IMR-90 (cell line): ENCODE measurements at regions not wholly inside any gene's neighbourhood (a gene's known extent, or its start where the extent isn't known, plus 50 kb on each side); places are given as distances from the start of the nearest gene placed in this dataset.

Experiments
- ATAC-seq: fragments of 200-7000 bp; cut with Tn5 transposase; 2 replicates; pipeline ENCODE4 v1.9.1; 2020; ENCODE audit warnings: low read depth, mild to moderate bottlenecking, moderate library complexity
- BruUV-seq: library from RNA; stranded (reverse); fragments of 400-500 nt; replicated peaks from 2 replicates; lab custom pipeline; 2021; lab: Mats Ljungman, UMichigan
- CTCF ChIA-PET: fragments of 300-600 bp; formaldehyde crosslinking; extraction: SDS; loops from one replicate; lab custom pipeline; 2021; ENCODE audit warnings: antibody characterized with exemption; lab: Yijun Ruan, JAX
- POLR2A ChIA-PET: fragments of 300-600 bp; sonication (Branson Sonifier 250); formaldehyde crosslinking; loops from one replicate; lab custom pipeline; 2022; ENCODE audit warnings: antibody characterized with exemption; ENCODE audit not compliant: unreplicated experiment; lab: Charles Lee
- DNase-seq: peaks from one replicate; pipeline ENCODE4 v3.0.0; 2013
- H2AFZ ChIP-seq: replicated peaks from 2 replicates; pipeline ENCODE3; 2013; ENCODE audit warnings: low read length, mild to moderate bottlenecking; ENCODE audit not compliant: poor library complexity
- H2AK5ac ChIP-seq: 2 replicates; pipeline ENCODE4 v1.6.1; 2013; ENCODE audit warnings: low read depth, low read length, inconsistent platforms
- H2AK9ac ChIP-seq: replicated peaks from 2 replicates; pipeline ENCODE3; 2013; ENCODE audit warnings: mild to moderate bottlenecking, low read depth, low read length, moderate library complexity; ENCODE audit not compliant: poor library complexity
- H2BK120ac ChIP-seq: 2 replicates; pipeline ENCODE4 v1.6.1; 2013; ENCODE audit warnings: low read depth, low read length, inconsistent platforms
- H2BK15ac ChIP-seq: 3 replicates; pipeline ENCODE4 v1.6.1; 2013; ENCODE audit warnings: low read depth, low read length, inconsistent platforms
- H2BK20ac ChIP-seq: 2 replicates; pipeline ENCODE4 v1.6.1; 2013; ENCODE audit warnings: low read depth, mild to moderate bottlenecking, inconsistent platforms, low read length, moderate library complexity
- H2BK5ac ChIP-seq: 2 replicates; pipeline ENCODE4 v1.6.1; 2013; ENCODE audit warnings: mild to moderate bottlenecking, low read depth, low read length, inconsistent platforms; ENCODE audit not compliant: poor library complexity, severe bottlenecking
- H3K14ac ChIP-seq: replicated peaks from 2 replicates; pipeline ENCODE4 v1.6.1; 2013; ENCODE audit warnings: low read depth, low read length, inconsistent platforms
- H3K18ac ChIP-seq: 2 replicates; pipeline ENCODE4 v1.6.1; 2013; ENCODE audit warnings: low read depth, low read length, control low read depth
- H3K23ac ChIP-seq: 2 replicates; pipeline ENCODE4 v1.6.1; 2013; ENCODE audit warnings: low read depth, low read length, inconsistent platforms
- H3K27ac ChIP-seq: 2 replicates; pipeline ENCODE4 v1.5.1; 2013; ENCODE audit warnings: mild to moderate bottlenecking, control low read depth, low read length; ENCODE audit not compliant: insufficient read depth
- H3K27me3 ChIP-seq: 2 replicates; pipeline ENCODE4 v1.6.1; 2013; ENCODE audit warnings: low read length; ENCODE audit not compliant: control insufficient read depth, insufficient read depth
- H3K36me3 ChIP-seq: 2 replicates; pipeline ENCODE4 v1.6.1; 2013; ENCODE audit warnings: low read length, mixed read lengths; ENCODE audit not compliant: control insufficient read depth, insufficient read depth
- H3K4ac ChIP-seq: 2 replicates; pipeline ENCODE4 v1.6.1; 2013; ENCODE audit warnings: low read depth, low read length, inconsistent platforms
- H3K4me1 ChIP-seq: 2 replicates; pipeline ENCODE4 v1.6.1; 2013; ENCODE audit warnings: low read length, mixed read lengths; ENCODE audit not compliant: control insufficient read depth, insufficient read depth
- H3K4me2 ChIP-seq: 2 replicates; pipeline ENCODE4 v1.6.1; 2013; ENCODE audit warnings: low read depth, mild to moderate bottlenecking, control low read depth, low read length, moderate library complexity
- H3K4me3 ChIP-seq: 2 replicates; pipeline ENCODE4 v1.5.1; 2013; ENCODE audit warnings: low read depth, mild to moderate bottlenecking, control low read depth, low read length, moderate library complexity; ENCODE audit not compliant: insufficient read depth
- H3K56ac ChIP-seq: 2 replicates; pipeline ENCODE4 v1.6.1; 2013; ENCODE audit warnings: low read length, inconsistent platforms; ENCODE audit not compliant: insufficient read depth; ENCODE audit errors: extremely low read depth
- H3K79me1 ChIP-seq, 2 experiments: 2 replicates each; pipeline ENCODE4 v1.6.1; 2013; ENCODE audit warnings: low read length in 2 of 2, inconsistent platforms in 1 of 2, low read depth in 1 of 2
- H3K9ac ChIP-seq: 2 replicates; pipeline ENCODE4 v1.6.1; 2013; ENCODE audit warnings: low read depth, low read length, control low read depth
- H3K9me1 ChIP-seq: 2 replicates; pipeline ENCODE4 v1.6.1; 2013; ENCODE audit warnings: low read length, inconsistent platforms; ENCODE audit not compliant: insufficient read depth
- H3K9me3 ChIP-seq: 2 replicates; pipeline ENCODE4 v1.6.1; 2013; ENCODE audit warnings: low read length; ENCODE audit not compliant: control insufficient read depth, insufficient read depth
- H4K20me1 ChIP-seq: 2 replicates; pipeline ENCODE4 v1.6.1; 2013; ENCODE audit warnings: low read length, inconsistent platforms; ENCODE audit not compliant: insufficient read depth
- H4K5ac ChIP-seq: 2 replicates; pipeline ENCODE4 v1.6.1; 2013; ENCODE audit warnings: mild to moderate bottlenecking, low read depth, low read length, control low read depth
- H4K8ac ChIP-seq, 2 experiments: 2 replicates each; pipeline ENCODE4 v1.6.1; 2013; ENCODE audit warnings: low read depth in 2 of 2, low read length in 2 of 2, control low read depth in 1 of 2, inconsistent platforms in 1 of 2
- H4K91ac ChIP-seq: 2 replicates; pipeline ENCODE4 v1.6.1; 2013; ENCODE audit warnings: low read depth, low read length, inconsistent platforms; ENCODE audit not compliant: insufficient read depth
- BHLHE40 ChIP-seq: fragments of 150-350 bp; IDR thresholded peaks from 2 replicates; pipeline ENCODE4 v1.6.1; 2016; ENCODE audit warnings: mild to moderate bottlenecking, low read depth, low read length
- CEBPB ChIP-seq: IDR thresholded peaks from 2 replicates; pipeline ENCODE4 v1.6.1; 2012; ENCODE audit warnings: low read depth, low read length, improper control_type of control experiment
- CHD1 ChIP-seq: IDR thresholded peaks from 2 replicates; pipeline ENCODE4 v1.6.1; 2012; ENCODE audit warnings: low read depth, low read length, improper control_type of control experiment
- MAFK ChIP-seq: IDR thresholded peaks from 2 replicates; pipeline ENCODE4 v1.6.1; 2012; ENCODE audit warnings: low read depth, low read length, improper control_type of control experiment
- MAZ ChIP-seq: IDR thresholded peaks from 2 replicates; pipeline ENCODE4 v1.6.1; 2012; ENCODE audit warnings: low read depth, mild to moderate bottlenecking, low read length, improper control_type of control experiment, moderate library complexity, borderline replicate concordance
- MXI1 ChIP-seq: IDR thresholded peaks from 2 replicates; pipeline ENCODE4 v1.6.1; 2012; ENCODE audit warnings: low read depth, mild to moderate bottlenecking, low read length, moderate library complexity, borderline replicate concordance
- NFE2L2 ChIP-seq: fragments of 150-350 bp; IDR thresholded peaks from 2 replicates; pipeline ENCODE4 v1.6.1; 2016; ENCODE audit warnings: low read depth, mild to moderate bottlenecking, low read length
- POLR2A ChIP-seq: IDR thresholded peaks from 2 replicates; pipeline ENCODE4 v1.6.1; 2012; ENCODE audit warnings: mild to moderate bottlenecking, low read depth, low read length
- RAD21 ChIP-seq: IDR thresholded peaks from 2 replicates; pipeline ENCODE4 v1.6.1; 2012; ENCODE audit warnings: low read length, improper control_type of control experiment
- RCOR1 ChIP-seq: IDR thresholded peaks from 2 replicates; pipeline ENCODE4 v1.6.1; 2012; ENCODE audit warnings: mild to moderate bottlenecking, low read length, improper control_type of control experiment; ENCODE audit not compliant: insufficient replicate concordance
- RFX5 ChIP-seq: IDR thresholded peaks from 2 replicates; pipeline ENCODE4 v1.8.0; 2012; ENCODE audit warnings: low read depth, mild to moderate bottlenecking, low read length, moderate library complexity
- SMC3 ChIP-seq: fragments of 150-350 bp; IDR thresholded peaks from 2 replicates; pipeline ENCODE4 v1.6.1; 2016; ENCODE audit warnings: low read depth, mild to moderate bottlenecking, antibody characterized with exemption, low read length, moderate library complexity
- USF2 ChIP-seq: fragments of 150-350 bp; IDR thresholded peaks from 2 replicates; pipeline ENCODE4 v1.6.1; 2017; ENCODE audit warnings: mild to moderate bottlenecking, antibody characterized with exemption, low read length, low read depth
- WGBS, 2 experiments: methylation state at CpG; one replicate each; pipeline versions ENCODE4 v1.1.5 to v1.1.7; 2013; ENCODE audit warnings: missing lambda C conversion rate in 2 of 2; ENCODE audit not compliant: insufficient read length in 1 of 2; ENCODE audit errors: extremely low coverage in 2 of 2; 5-methylcytosine and 5-hydroxymethylcytosine counted together
- dilution Hi-C: fragments of 300-500 bp; cut with HindIII; formaldehyde crosslinking; loops from one replicate; pipeline ENCODE4 v1.14.3; 2018; ENCODE audit warnings: low sequenced_read_pairs; ENCODE audit not compliant: unreplicated experiment
- in situ Hi-C: fragments of 300-500 bp; cut with MboI; formaldehyde crosslinking; loops from 3 replicates; pipeline ENCODE4 v1.14.3; 2019; ENCODE audit warnings: low sequenced_read_pairs, inconsistent platforms, mixed read lengths
- intact Hi-C: fragments of 100-400 bp; cut with micrococcal nuclease; formaldehyde crosslinking; loops from 2 replicates; pipeline ENCODE4 v1.10.0; 2022
- TF ChIP-seq, protein P1 (sequence below): fragments of 150-350 bp; IDR thresholded peaks from 2 replicates; pipeline ENCODE4 v1.6.1; 2016; ENCODE audit warnings: low read depth, mild to moderate bottlenecking, low read length, moderate library complexity, borderline replicate concordance
- TF ChIP-seq, protein P2 (sequence below): conservative IDR thresholded peaks from 2 replicates; pipeline ENCODE4 v1.5.1; 2012; ENCODE audit warnings: mild to moderate bottlenecking, low read depth, low read length, improper control_type of control experiment

GRCh38 chr11:100525635-100526034 lies 161.5 kb upstream of the ARHGAP42 start:
- H3K36me3 ChIP-seq: no peaks in the 10 kb centered on the region
- H2BK20ac ChIP-seq: no peak overlapping the region
- no peak overlapping the region for H3K14ac ChIP-seq
- H2BK15ac ChIP-seq: no peak overlapping the region
- H3K4me2 ChIP-seq: no peak overlapping the region
- CTCF ChIA-PET: interaction anchor here (1.2 kb wide), 1 partner anchor 24 kb away, joined by 3 read pairs; no protein-coding TSS in a partner anchor
- H3K4me3 ChIP-seq: no peak overlapping the region
- H4K91ac ChIP-seq: no peak overlapping the region
- no peak overlapping the region for H4K5ac ChIP-seq
- H2BK5ac ChIP-seq: no peak overlapping the region
- dilution Hi-C loops: no loop called here
- H3K4ac ChIP-seq: no peak overlapping the region
- H3K79me1 ChIP-seq: no peaks in the 10 kb centered on the region
- no peaks in the 10 kb centered on the region for H3K4me1 ChIP-seq
- DNase-seq (no peak), ATAC-seq (no peak)
- no peak overlapping the region for H3K56ac ChIP-seq
- WGBS, 2 experiments: no CpG with 5 or more reads among the region's 2 CpGs
- no peak overlapping the region for H3K18ac ChIP-seq
- H3K27me3 ChIP-seq: no peaks in the 10 kb centered on the region
- no peaks in the 10 kb centered on the region for H3K9me1 ChIP-seq
- POLR2A ChIA-PET: no interaction called here
- no peak overlapping the region for H4K8ac ChIP-seq
- peaks cover 4% of the 10 kb centered on the region; the same call in 1 of the 2 replicates for H3K9me3 ChIP-seq
- H2AK9ac ChIP-seq: no peak overlapping the region
- no peak overlapping the region for H2AFZ ChIP-seq
- H3K23ac ChIP-seq: no peak overlapping the region
- H3K9ac ChIP-seq: no peak overlapping the region
- H2AK5ac ChIP-seq: no peak overlapping the region
- no peaks in the 10 kb centered on the region for H4K20me1 ChIP-seq
- no TSS peak for BruUV-seq
- intact Hi-C loops: no loop called here
- TF ChIP-seq SMC3 (no peak), RAD21 (peak; percentile 22), MAFK (no peak), MXI1 (no peak), MAZ (no peak), POLR2A (no peak), RCOR1 (no peak), RFX5 (no peak), BHLHE40 (no peak), NFE2L2 (no peak), USF2 (no peak), CEBPB (no peak), CHD1 (no peak)
- TF ChIP-seq, protein P1, sequence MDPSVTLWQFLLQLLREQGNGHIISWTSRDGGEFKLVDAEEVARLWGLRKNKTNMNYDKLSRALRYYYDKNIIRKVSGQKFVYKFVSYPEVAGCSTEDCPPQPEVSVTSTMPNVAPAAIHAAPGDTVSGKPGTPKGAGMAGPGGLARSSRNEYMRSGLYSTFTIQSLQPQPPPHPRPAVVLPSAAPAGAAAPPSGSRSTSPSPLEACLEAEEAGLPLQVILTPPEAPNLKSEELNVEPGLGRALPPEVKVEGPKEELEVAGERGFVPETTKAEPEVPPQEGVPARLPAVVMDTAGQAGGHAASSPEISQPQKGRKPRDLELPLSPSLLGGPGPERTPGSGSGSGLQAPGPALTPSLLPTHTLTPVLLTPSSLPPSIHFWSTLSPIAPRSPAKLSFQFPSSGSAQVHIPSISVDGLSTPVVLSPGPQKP: no peak
- TF ChIP-seq, protein P2, sequence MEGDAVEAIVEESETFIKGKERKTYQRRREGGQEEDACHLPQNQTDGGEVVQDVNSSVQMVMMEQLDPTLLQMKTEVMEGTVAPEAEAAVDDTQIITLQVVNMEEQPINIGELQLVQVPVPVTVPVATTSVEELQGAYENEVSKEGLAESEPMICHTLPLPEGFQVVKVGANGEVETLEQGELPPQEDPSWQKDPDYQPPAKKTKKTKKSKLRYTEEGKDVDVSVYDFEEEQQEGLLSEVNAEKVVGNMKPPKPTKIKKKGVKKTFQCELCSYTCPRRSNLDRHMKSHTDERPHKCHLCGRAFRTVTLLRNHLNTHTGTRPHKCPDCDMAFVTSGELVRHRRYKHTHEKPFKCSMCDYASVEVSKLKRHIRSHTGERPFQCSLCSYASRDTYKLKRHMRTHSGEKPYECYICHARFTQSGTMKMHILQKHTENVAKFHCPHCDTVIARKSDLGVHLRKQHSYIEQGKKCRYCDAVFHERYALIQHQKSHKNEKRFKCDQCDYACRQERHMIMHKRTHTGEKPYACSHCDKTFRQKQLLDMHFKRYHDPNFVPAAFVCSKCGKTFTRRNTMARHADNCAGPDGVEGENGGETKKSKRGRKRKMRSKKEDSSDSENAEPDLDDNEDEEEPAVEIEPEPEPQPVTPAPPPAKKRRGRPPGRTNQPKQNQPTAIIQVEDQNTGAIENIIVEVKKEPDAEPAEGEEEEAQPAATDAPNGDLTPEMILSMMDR: peak; percentile 27; the same call in 1 of the 2 replicates
- H3K27ac ChIP-seq: no peak overlapping the region
- no peak overlapping the region for H2BK120ac ChIP-seq
- in situ Hi-C loops: no loop called here
